Kidney (tissue), 13 donors: ENCODE measurements at regions not wholly inside any gene's neighbourhood (a gene's known extent, or its start where the extent isn't known, plus 50 kb on each side); places are given as distances from the start of the nearest gene placed in this dataset.

Source experiments
- DNase-seq, 5 donors: peaks; one replicate each; pipeline ENCODE4 v3.0.0-alpha.2; 2013 to 2020
- FAIRE-seq: peaks from 2 replicates; lab custom pipeline; 2012; peaks lifted over from hg19 to GRCh38; lab: Jason Lieb, UNC
- H3K27ac ChIP-seq, 2 donors: one replicate each; pipeline ENCODE4 v1.7.0; 2013; ENCODE audit warnings: low read depth in 2 of 2, low read length in 2 of 2, inconsistent platforms in 1 of 2
- H3K27me3 ChIP-seq: one replicate; pipeline ENCODE4 v1.7.1; 2013; ENCODE audit warnings: low read length, inconsistent platforms; ENCODE audit not compliant: control insufficient read depth, insufficient read depth
- H3K36me3 ChIP-seq, 3 donors: one replicate each; pipeline versions ENCODE4 v1.7.0 to v1.7.1; 2013; ENCODE audit warnings: low read length in 3 of 3, control low read depth in 1 of 3, inconsistent platforms in 1 of 3; ENCODE audit not compliant: insufficient read depth in 3 of 3, control insufficient read depth in 2 of 3
- H3K4me1 ChIP-seq, 3 donors: one replicate each; pipeline versions ENCODE4 v1.7.0 to v1.7.1; 2013; ENCODE audit warnings: low read length in 3 of 3, inconsistent platforms in 1 of 3, low read depth in 1 of 3; ENCODE audit not compliant: control insufficient read depth in 2 of 3, insufficient read depth in 2 of 3
- H3K4me3 ChIP-seq, 3 donors: one replicate each; pipeline versions ENCODE4 v1.7.0 to v1.8.1; 2013; ENCODE audit warnings: low read length in 3 of 3, control low read depth in 1 of 3, inconsistent platforms in 1 of 3
- H3K9ac ChIP-seq, 3 donors: one replicate each; pipeline versions ENCODE4 v1.7.0 to v1.7.1; 2013; ENCODE audit warnings: low read length in 3 of 3, control low read depth in 1 of 3, inconsistent platforms in 1 of 3
- H3K9me3 ChIP-seq, 3 donors: one replicate each; pipeline versions ENCODE4 v1.7.0 to v1.7.1; 2013; ENCODE audit warnings: low read length in 3 of 3, control low read depth in 1 of 3, inconsistent platforms in 1 of 3; ENCODE audit not compliant: control insufficient read depth in 2 of 3, insufficient read depth in 1 of 3
- CTCF ChIP-seq: IDR thresholded peaks from 3 replicates; pipeline ENCODE4 v1.5.1; 2012; ENCODE audit warnings: mild to moderate bottlenecking, moderate library complexity, borderline replicate concordance; ENCODE audit not compliant: insufficient read depth; ENCODE audit errors: extremely low read depth
- intact Hi-C: fragments of 100-400 bp; cut with DNase I; formaldehyde crosslinking; loops from one replicate; pipeline ENCODE4 v1.11.1; 2022
- donor health status: control.
- donor health status: control.
- donor health status: control.
- donor health status: control.
- donor health status: control.
- donor health status: DM: yes; HTN: yes; CAD: no.
- donor health status: Normal renal cell carcinoma (clear cell type).

- intact Hi-C loops = no loop called here
- no peak for TF ChIP-seq CTCF
Measured at GRCh38 chr13:34654647-34655046, 287.4 kb upstream of the NBEA start.

GRCh38 chr13:34655554-34655953, 286.5 kb upstream of the NBEA start:
- Histone ChIP-seq H3K27me3 (no peaks in the 10 kb centered on the region), H3K27ac (no peak overlapping the region), H3K9me3 (no peaks in the 10 kb centered on the region), H3K4me3 (no peak overlapping the region), H3K4me1 (peaks cover 0 to 13% (median 0%) of the 10 kb centered on the region in 3 donors), H3K9ac (no peak overlapping the region), H3K36me3 (no peaks in the 10 kb centered on the region)
- TF ChIP-seq CTCF = no peak
- intact Hi-C loops = no loop called here
- DNase-seq (no peak), FAIRE-seq (no peak)

More at GRCh38 chr13:34654647-34655046, 287.4 kb upstream of the NBEA start:
- Histone ChIP-seq H3K27me3 (no peaks in the 10 kb centered on the region), H3K36me3 (no peaks in the 10 kb centered on the region), H3K4me3 (no peak overlapping the region), H3K9me3 (no peaks in the 10 kb centered on the region), H3K27ac (no peak overlapping the region), H3K4me1 (peaks cover 0 to 13% (median 0%) of the 10 kb centered on the region in 3 donors), H3K9ac (no peak overlapping the region)
- DNase-seq = no peak
- no peak for FAIRE-seq

- intact Hi-C loops = no loop called here
- FAIRE-seq = no peak
Measured at GRCh38 chr13:34657716-34658115, 284.4 kb upstream of the NBEA start.

More at GRCh38 chr13:34657716-34658115, 284.4 kb upstream of the NBEA start:
- Histone ChIP-seq H3K9me3 (no peaks in the 10 kb centered on the region), H3K4me3 (no peak overlapping the region), H3K27ac (no peak overlapping the region), H3K36me3 (no peaks in the 10 kb centered on the region), H3K9ac (no peak overlapping the region), H3K4me1 (peaks cover 0 to 13% (median 0%) of the 10 kb centered on the region in 3 donors), H3K27me3 (no peaks in the 10 kb centered on the region)
- no peak for TF ChIP-seq CTCF
- DNase-seq = no peak
